ENCODE measurements at regions not wholly inside any gene's neighbourhood (a gene's known extent, or its start where the extent isn't known, plus 50 kb on each side); places are given as distances from the start of the nearest gene placed in this dataset.

GRCh38 chr3:139157161-139157932 is 112.7 kb upstream of the PRR23C start:
- BruUV-seq (replicated peaks) = no TSS peak
- ChIA-PET CTCF (ENCODE audit: unreplicated experiment) (no interaction called here), POLR2A (interaction anchor here (0.6 kb wide), 1 partner anchor 963 kb away, joined by 5 read pairs; no protein-coding TSS in a partner anchor)
- no peaks in the 10 kb centered on the region for H3K9me3 ChIP-seq (ENCODE audit: low read length)
- H4K20me1 ChIP-seq (ENCODE audit: insufficient read depth, low read length) = no peaks in the 10 kb centered on the region
- no peak overlapping the region for H3K4me2 ChIP-seq (ENCODE audit: low read length)
- no peaks in the 10 kb centered on the region for H3K9me2 ChIP-seq (ENCODE audit: insufficient read depth, low read length)
- no peak overlapping the region for H2AFZ ChIP-seq (ENCODE audit: low read length)
- DNase-seq (ENCODE audit: low spot score) = no peak
- no peaks in the 10 kb centered on the region for H3K4me1 ChIP-seq (ENCODE audit: insufficient read depth, low read length, poor library complexity, severe bottlenecking)
- H3K4me3 ChIP-seq (ENCODE audit: low read depth, low read length, poor library complexity, severe bottlenecking) = no peak overlapping the region
- no peaks in the 10 kb centered on the region for H3K36me3 ChIP-seq (ENCODE audit: insufficient read depth, low read length)
- H3K79me2 ChIP-seq (ENCODE audit: insufficient read depth, low read depth, low read length) = no peaks in the 10 kb centered on the region
- intact Hi-C loops (cut with micrococcal nuclease; ENCODE audit: unreplicated experiment) = no loop called here
- TF ChIP-seq CTCF (conservative IDR thresholded peaks at IDR 0.05; ENCODE audit: low read length) (no peak), EZH2phosphoT487 (IDR thresholded peaks at IDR 0.05; ENCODE audit: borderline replicate concordance, low read depth, low read length) (no peak)
- no peak overlapping the region for H3K27ac ChIP-seq (ENCODE audit: low read depth, low read length, poor library complexity, severe bottlenecking)

- TF ChIP-seq CTCF (conservative IDR thresholded peaks at IDR 0.05; ENCODE audit: low read length) (no peak), EZH2phosphoT487 (IDR thresholded peaks at IDR 0.05; ENCODE audit: borderline replicate concordance, low read depth, low read length) (no peak)
- H3K4me2 ChIP-seq (ENCODE audit: low read length) = no peak overlapping the region
- no peak for DNase-seq (ENCODE audit: low spot score)
- no peak overlapping the region for H3K4me3 ChIP-seq (ENCODE audit: low read depth, low read length, poor library complexity, severe bottlenecking)
- H3K9me2 ChIP-seq (ENCODE audit: insufficient read depth, low read length) = no peaks in the 10 kb centered on the region
- no peak overlapping the region for H2AFZ ChIP-seq (ENCODE audit: low read length)
- H4K20me1 ChIP-seq (ENCODE audit: insufficient read depth, low read length) = no peaks in the 10 kb centered on the region
- intact Hi-C loops (cut with micrococcal nuclease; ENCODE audit: unreplicated experiment) = no loop called here
- H3K27ac ChIP-seq (ENCODE audit: low read depth, low read length, poor library complexity, severe bottlenecking) = no peak overlapping the region
- no peaks in the 10 kb centered on the region for H3K79me2 ChIP-seq (ENCODE audit: insufficient read depth, low read depth, low read length)
- BruUV-seq (replicated peaks) = no TSS peak
- no peaks in the 10 kb centered on the region for H3K9me3 ChIP-seq (ENCODE audit: low read length)
- H3K4me1 ChIP-seq (ENCODE audit: insufficient read depth, low read length, poor library complexity, severe bottlenecking) = no peaks in the 10 kb centered on the region
- ChIA-PET POLR2A (no interaction called here), CTCF (ENCODE audit: unreplicated experiment) (no interaction called here)
- H3K36me3 ChIP-seq (ENCODE audit: insufficient read depth, low read length) = no peaks in the 10 kb centered on the region
Measured at GRCh38 chr3:139159356-139159755, 114.7 kb upstream of the PRR23C start.

- H3K36me3 ChIP-seq (ENCODE audit: insufficient read depth, low read length) = no peaks in the 10 kb centered on the region
- POLR2A ChIA-PET = no interaction called here
- H3K4me1 ChIP-seq (ENCODE audit: insufficient read depth, low read length, poor library complexity, severe bottlenecking) = no peaks in the 10 kb centered on the region
- intact Hi-C loops (cut with micrococcal nuclease; ENCODE audit: unreplicated experiment) = no loop called here
- no peaks in the 10 kb centered on the region for H3K9me2 ChIP-seq (ENCODE audit: insufficient read depth, low read length)
- no peaks in the 10 kb centered on the region for H3K9me3 ChIP-seq (ENCODE audit: low read length)
- H4K20me1 ChIP-seq (ENCODE audit: insufficient read depth, low read length) = no peaks in the 10 kb centered on the region
- H2AFZ ChIP-seq (ENCODE audit: low read length) = no peak overlapping the region
- no peak overlapping the region for H3K4me2 ChIP-seq (ENCODE audit: low read length)
- H3K4me3 ChIP-seq (ENCODE audit: low read depth, low read length, poor library complexity, severe bottlenecking) = no peak overlapping the region
- CTCF ChIA-PET (ENCODE audit: unreplicated experiment) = no interaction called here
- DNase-seq (ENCODE audit: low spot score) = no peak
- H3K79me2 ChIP-seq (ENCODE audit: insufficient read depth, low read depth, low read length) = no peaks in the 10 kb centered on the region
- TF ChIP-seq CTCF (conservative IDR thresholded peaks at IDR 0.05; ENCODE audit: low read length) (no peak), EZH2phosphoT487 (IDR thresholded peaks at IDR 0.05; ENCODE audit: borderline replicate concordance, low read depth, low read length) (no peak)
- no peak overlapping the region for H3K27ac ChIP-seq (ENCODE audit: low read depth, low read length, poor library complexity, severe bottlenecking)
- no TSS peak for BruUV-seq (replicated peaks)
Measured at GRCh38 chr3:139173372-139174108, 128.8 kb upstream of the PRR23C start.
